AG04450 (cell line): ENCODE measurements at regions not wholly inside any gene's neighbourhood (a gene's known extent, or its start where the extent isn't known, plus 50 kb on each side); places are given as distances from the start of the nearest gene placed in this dataset.

Experiments
- CTCF ChIA-PET: fragments of 300-600, 350-600 bp; formaldehyde crosslinking; extraction: SDS; loops from one replicate; lab custom pipeline; 2022; ENCODE audit warnings: antibody characterized with exemption, inconsistent platforms; lab: Charles Lee
- POLR2A ChIA-PET: fragments of 350-600 bp; formaldehyde crosslinking; extraction: SDS; loops from one replicate; lab custom pipeline; 2021; ENCODE audit warnings: antibody characterized with exemption, inconsistent platforms; lab: Yijun Ruan, JAX
- DNase-seq: peaks from one replicate; pipeline ENCODE4 v3.0.0-alpha.2; 2011; ENCODE audit warnings: low read depth, low spot score
- H3K27ac ChIP-seq: one replicate; pipeline ENCODE4 v1.5.1; 2012; ENCODE audit warnings: low read depth, low read length, control low read depth
- H3K27me3 ChIP-seq: one replicate; pipeline ENCODE4 v1.6.0; 2012; ENCODE audit warnings: low read length; ENCODE audit not compliant: control insufficient read depth, insufficient read depth
- H3K4me3 ChIP-seq: 2 replicates; pipeline ENCODE4 v1.5.1; 2011; ENCODE audit warnings: mild to moderate bottlenecking, low read depth, low read length, control low read depth
- H3K9me3 ChIP-seq: 2 replicates; pipeline ENCODE4 v1.5.1; 2012; ENCODE audit warnings: low read length; ENCODE audit not compliant: control insufficient read depth, insufficient read depth
- TF ChIP-seq, protein P1 (sequence below): IDR thresholded peaks from 2 replicates; pipeline ENCODE4 v1.5.1; 2011; ENCODE audit warnings: low read depth, low read length, control low read depth, inconsistent platforms

DNA sequence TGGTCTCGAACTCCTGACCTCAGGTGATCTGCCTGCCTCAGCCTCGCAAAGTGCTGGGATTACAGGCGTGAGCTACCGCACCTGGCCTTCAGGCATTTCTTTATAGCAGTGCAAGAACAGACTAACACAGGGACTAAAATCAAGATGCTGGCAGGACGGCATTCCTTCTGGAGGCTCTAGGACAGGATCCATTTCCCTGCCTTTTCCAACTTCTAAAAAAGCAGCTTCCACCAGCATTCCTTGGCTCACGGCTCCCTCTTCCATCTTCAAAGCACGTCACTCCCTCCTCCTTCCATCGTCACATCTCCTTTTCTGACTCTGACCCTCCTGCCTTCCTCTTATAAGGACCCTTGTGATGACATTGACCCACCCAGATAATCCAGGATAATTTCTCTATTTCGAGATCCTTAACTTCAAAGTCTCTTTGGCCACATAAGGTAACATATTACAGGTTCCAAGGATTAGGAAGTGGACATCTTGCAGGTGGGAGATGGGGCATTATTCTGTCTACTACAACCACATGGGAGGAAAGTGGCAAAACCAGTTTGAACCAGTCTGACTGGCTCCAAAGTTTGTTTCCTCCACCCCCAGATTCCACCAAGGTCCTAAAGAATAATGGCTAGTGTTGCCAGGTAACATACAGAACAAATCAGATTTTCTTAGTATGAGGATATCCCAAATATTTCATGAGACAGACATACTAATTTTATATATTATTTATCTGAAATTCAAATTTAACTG lies 172.5 kb downstream of the MN1 start:
- Histone ChIP-seq H3K9me3 (no peaks in the 10 kb centered on the region), H3K27ac (no peak overlapping the region), H3K27me3 (peaks cover 26% of the 10 kb centered on the region), H3K4me3 (no peak overlapping the region)
- DNase-seq, result no peak
- CTCF ChIA-PET, result no interaction called here
- TF ChIP-seq, protein P1, sequence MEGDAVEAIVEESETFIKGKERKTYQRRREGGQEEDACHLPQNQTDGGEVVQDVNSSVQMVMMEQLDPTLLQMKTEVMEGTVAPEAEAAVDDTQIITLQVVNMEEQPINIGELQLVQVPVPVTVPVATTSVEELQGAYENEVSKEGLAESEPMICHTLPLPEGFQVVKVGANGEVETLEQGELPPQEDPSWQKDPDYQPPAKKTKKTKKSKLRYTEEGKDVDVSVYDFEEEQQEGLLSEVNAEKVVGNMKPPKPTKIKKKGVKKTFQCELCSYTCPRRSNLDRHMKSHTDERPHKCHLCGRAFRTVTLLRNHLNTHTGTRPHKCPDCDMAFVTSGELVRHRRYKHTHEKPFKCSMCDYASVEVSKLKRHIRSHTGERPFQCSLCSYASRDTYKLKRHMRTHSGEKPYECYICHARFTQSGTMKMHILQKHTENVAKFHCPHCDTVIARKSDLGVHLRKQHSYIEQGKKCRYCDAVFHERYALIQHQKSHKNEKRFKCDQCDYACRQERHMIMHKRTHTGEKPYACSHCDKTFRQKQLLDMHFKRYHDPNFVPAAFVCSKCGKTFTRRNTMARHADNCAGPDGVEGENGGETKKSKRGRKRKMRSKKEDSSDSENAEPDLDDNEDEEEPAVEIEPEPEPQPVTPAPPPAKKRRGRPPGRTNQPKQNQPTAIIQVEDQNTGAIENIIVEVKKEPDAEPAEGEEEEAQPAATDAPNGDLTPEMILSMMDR, result no peak
- POLR2A ChIA-PET, result no interaction called here

DNA sequence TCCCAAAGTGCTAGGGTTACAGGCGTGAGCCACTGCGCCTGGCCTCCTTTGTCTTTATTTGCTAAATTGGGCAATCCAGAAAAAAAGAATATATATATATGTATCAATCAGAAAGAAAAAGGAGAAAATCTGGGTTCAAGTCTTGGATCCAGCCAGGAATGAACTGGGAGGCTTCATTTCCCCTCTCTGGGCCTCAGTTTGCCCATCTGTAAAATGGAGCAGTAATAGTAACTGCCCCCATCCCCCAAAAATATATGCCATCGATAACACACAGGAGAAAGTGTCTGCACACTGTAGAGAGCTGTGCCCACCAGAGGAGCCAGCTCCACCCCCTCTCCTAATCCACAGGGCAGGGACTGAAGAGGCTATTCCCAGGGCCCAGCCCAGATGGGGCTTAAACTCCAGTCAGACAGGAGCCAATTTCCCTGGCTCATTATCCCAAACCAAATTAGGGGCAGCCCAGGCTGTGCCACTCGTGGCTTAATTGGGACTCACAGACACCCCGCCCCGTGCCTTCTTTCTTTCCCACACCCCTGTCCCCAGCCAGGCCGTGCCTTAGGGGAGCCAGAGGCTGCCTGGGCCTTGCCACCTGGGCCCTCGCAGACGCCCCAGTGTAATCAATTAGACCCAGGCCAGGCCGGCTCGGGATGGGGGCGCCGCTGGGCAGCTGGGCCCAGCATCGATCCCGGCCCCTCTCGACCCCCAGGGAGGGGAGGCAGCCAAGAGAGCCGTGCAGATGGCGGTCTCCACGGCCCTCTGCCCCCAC lies 171.5 kb downstream of the MN1 start:
- no peak for DNase-seq
- peaks cover 29% of the 10 kb centered on the region for H3K27me3 ChIP-seq
- no peaks in the 10 kb centered on the region for H3K9me3 ChIP-seq
- H3K27ac ChIP-seq, result no peak overlapping the region
- POLR2A ChIA-PET, result no interaction called here
- CTCF ChIA-PET, result no interaction called here
- TF ChIP-seq, protein P1, result no peak
- H3K4me3 ChIP-seq, result no peak overlapping the region

DNA sequence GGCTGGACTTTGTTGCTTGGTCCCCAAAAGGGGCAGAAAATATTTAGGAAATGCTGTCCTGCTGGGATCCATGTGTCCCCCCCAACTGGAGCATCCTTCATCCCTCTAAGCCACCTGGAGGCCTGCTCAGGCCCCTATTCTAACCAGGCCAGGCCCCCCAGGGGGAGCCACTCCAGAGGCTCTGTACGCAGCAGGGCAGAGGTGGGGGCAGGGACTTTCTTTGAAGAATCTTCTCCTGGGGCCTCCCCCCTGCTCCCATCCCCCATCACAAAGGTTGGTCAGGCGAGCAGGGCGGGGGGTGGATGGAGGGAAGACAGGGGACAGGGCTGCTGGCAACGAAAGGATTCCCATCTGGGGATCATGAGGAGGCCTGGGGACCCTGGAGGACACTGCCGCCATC lies 170.8 kb downstream of the MN1 start:
- ChIA-PET CTCF (no interaction called here), POLR2A (no interaction called here)
- H3K27me3 ChIP-seq, result peaks cover 34% of the 10 kb centered on the region
- no peaks in the 10 kb centered on the region for H3K9me3 ChIP-seq
- H3K4me3 ChIP-seq, result no peak overlapping the region
- no peak overlapping the region for H3K27ac ChIP-seq
- TF ChIP-seq, protein P1, result no peak
- no peak for DNase-seq

DNA sequence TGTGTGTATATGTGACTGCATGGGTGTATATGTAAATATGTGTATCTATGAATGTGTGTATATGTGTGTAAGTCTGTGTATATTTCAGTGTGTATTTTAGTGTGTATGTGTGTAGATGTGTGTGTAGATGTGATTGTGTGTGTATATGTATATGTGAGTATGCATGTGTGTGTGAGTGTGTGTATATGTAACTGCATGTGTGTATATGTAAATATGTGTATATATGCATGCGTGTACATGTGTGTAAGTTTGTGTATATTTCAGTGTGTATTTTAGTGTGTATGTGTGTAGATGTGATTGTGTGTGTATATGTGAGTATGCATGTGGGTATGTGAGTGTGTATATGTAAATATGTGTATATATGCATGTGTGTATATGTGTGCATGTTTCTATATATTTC lies 169.9 kb downstream of the MN1 start:
- peaks cover 39% of the 10 kb centered on the region for H3K27me3 ChIP-seq
- H3K4me3 ChIP-seq, result no peak overlapping the region
- no peak for DNase-seq
- no peak overlapping the region for H3K27ac ChIP-seq
- POLR2A ChIA-PET, result no interaction called here
- TF ChIP-seq, protein P1, result no peak
- no peaks in the 10 kb centered on the region for H3K9me3 ChIP-seq
- CTCF ChIA-PET, result no interaction called here
